RWPE2 (cell line): ENCODE measurements at regions not wholly inside any gene's neighbourhood (a gene's known extent, or its start where the extent isn't known, plus 50 kb on each side); places are given as distances from the start of the nearest gene placed in this dataset.

Experiments
- ATAC-seq: fragments of 200-7000 bp; cut with Tn5 transposase; 3 replicates; pipeline ENCODE4 v1.9.1; 2021; ENCODE audit warnings: low read depth
- DNase-seq: peaks from one replicate; pipeline ENCODE4 v3.0.0-alpha.2; 2020; ENCODE audit warnings: low spot score
- H3K27ac ChIP-seq: fragments of 450-650 bp; 2 replicates; pipeline ENCODE4 v1.5.1; 2017; ENCODE audit warnings: mild to moderate bottlenecking; ENCODE audit not compliant: poor library complexity, severe bottlenecking
- H3K27me3 ChIP-seq: fragments of 250-450 bp; sonication (Bioruptor Pico); 2 replicates; pipeline ENCODE4 v1.5.1; 2021; ENCODE audit warnings: mild to moderate bottlenecking, moderate library complexity; ENCODE audit not compliant: insufficient read depth, poor library complexity, severe bottlenecking
- H3K36me3 ChIP-seq: fragments of 250-450 bp; sonication (Bioruptor Pico); 2 replicates; pipeline ENCODE4 v1.5.1; 2020; ENCODE audit warnings: low read depth, mild to moderate bottlenecking, moderate library complexity
- H3K4me1 ChIP-seq: fragments of 250-450 bp; sonication (Bioruptor Pico); 2 replicates; pipeline ENCODE4 v1.5.1; 2021; ENCODE audit warnings: mild to moderate bottlenecking, moderate library complexity; ENCODE audit not compliant: insufficient read depth, poor library complexity, severe bottlenecking
- H3K4me3 ChIP-seq: fragments of 250-450 bp; sonication (Bioruptor Pico); 2 replicates; pipeline ENCODE4 v1.5.1; 2021; ENCODE audit warnings: mild to moderate bottlenecking, moderate library complexity; ENCODE audit not compliant: severe bottlenecking
- H3K9me3 ChIP-seq: fragments of 250-450 bp; sonication (Bioruptor Pico); 2 replicates; pipeline ENCODE4 v1.5.1; 2021; ENCODE audit warnings: mild to moderate bottlenecking, moderate library complexity; ENCODE audit not compliant: severe bottlenecking
- TF ChIP-seq, protein P1 (sequence below): fragments of 450-650 bp; IDR thresholded peaks from one replicate; pipeline ENCODE4 v1.5.1; 2017; ENCODE audit warnings: mild to moderate bottlenecking, moderate library complexity; ENCODE audit not compliant: poor library complexity, severe bottlenecking

DNA sequence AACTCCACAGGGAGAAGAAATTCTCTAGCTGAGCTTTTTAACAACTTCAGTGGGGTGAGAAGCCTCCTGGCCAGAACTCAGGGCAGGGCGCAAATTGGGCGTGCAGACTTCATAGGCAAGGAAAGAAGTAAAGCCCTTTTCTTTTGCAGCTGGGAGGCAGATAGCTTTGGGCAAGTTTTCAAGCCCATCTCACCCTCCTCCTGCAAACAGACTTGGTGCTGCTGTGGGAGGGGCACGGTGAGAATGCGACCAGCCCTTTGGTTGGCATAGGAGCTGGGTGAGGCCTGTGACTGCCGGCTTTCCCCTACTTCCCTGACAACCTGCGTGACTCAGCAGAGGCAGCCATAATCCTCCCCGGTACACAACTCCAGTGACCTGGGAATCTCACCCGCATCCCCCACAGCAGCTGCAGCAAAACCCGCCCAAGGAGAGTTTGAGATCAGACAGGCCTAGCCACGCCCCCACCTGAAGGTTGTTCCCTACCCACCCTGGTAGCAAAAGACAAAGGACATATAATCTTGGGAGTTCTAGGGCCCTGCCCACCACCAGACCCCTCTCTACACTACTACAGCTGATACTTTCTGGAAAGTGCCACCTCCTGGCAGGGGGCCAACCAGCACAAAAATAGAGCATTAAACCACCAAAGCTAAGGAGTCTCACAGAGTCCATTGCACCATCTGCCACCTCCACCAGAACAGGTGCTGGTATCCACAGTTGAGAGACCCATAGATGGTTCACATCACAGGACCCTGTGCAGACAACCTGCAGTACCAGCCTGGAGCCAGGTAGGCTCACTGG is 195.5 kb upstream of the CCL2 start:
- DNase-seq (no peak), ATAC-seq (no peak)
- TF ChIP-seq, protein P1, sequence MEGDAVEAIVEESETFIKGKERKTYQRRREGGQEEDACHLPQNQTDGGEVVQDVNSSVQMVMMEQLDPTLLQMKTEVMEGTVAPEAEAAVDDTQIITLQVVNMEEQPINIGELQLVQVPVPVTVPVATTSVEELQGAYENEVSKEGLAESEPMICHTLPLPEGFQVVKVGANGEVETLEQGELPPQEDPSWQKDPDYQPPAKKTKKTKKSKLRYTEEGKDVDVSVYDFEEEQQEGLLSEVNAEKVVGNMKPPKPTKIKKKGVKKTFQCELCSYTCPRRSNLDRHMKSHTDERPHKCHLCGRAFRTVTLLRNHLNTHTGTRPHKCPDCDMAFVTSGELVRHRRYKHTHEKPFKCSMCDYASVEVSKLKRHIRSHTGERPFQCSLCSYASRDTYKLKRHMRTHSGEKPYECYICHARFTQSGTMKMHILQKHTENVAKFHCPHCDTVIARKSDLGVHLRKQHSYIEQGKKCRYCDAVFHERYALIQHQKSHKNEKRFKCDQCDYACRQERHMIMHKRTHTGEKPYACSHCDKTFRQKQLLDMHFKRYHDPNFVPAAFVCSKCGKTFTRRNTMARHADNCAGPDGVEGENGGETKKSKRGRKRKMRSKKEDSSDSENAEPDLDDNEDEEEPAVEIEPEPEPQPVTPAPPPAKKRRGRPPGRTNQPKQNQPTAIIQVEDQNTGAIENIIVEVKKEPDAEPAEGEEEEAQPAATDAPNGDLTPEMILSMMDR = no peak
- H3K27ac ChIP-seq = no peak overlapping the region
- no peaks in the 10 kb centered on the region for H3K9me3 ChIP-seq
- no peaks in the 10 kb centered on the region for H3K36me3 ChIP-seq
- no peaks in the 10 kb centered on the region for H3K4me1 ChIP-seq
- H3K27me3 ChIP-seq = no peaks in the 10 kb centered on the region
- no peak overlapping the region for H3K4me3 ChIP-seq

DNA sequence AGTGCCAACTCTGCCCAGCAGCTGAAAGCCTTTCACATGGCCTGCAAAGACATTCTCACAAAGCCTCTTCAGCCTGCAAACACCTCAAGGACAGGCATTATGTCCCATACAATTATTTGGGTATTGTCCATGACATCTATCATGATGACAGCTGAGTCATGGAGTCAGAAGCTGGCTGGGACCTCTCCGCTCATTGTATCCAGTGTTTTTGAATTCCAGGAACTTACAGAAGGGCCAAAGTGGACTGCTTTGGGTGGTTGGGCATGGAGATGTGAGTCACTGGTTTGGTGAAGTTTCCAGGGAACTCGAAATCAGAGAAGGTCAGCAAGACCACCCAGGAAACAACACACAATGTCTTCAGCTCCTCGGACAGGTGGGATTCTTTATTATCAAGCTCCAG is 188.6 kb upstream of the CCL2 start:
- TF ChIP-seq, protein P1 = no peak
- no peaks in the 10 kb centered on the region for H3K4me1 ChIP-seq
- H3K4me3 ChIP-seq = no peak overlapping the region
- ATAC-seq (no peak), DNase-seq (no peak)
- H3K27ac ChIP-seq = no peak overlapping the region
- H3K9me3 ChIP-seq = no peaks in the 10 kb centered on the region
- H3K27me3 ChIP-seq = no peaks in the 10 kb centered on the region
- no peaks in the 10 kb centered on the region for H3K36me3 ChIP-seq

DNA sequence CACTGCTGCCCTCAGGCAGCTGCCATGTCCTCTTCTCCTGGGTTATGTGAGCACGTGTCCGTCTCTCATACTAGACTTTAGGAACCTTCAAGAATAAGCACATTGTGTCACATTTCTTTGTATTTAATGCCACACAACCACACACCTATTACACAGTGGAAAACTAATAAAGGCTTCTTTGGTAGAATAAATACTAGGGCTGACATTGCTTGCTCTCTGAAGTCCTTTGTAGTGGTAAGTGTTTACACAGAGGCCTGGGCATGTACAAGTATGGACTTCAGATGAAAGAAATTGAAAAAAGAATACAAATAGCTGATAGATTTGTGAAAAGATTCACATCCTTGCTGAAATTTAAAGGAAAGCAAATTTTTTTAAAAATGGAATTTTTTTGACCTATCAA is 188.1 kb upstream of the CCL2 start:
- DNase-seq (no peak), ATAC-seq (no peak)
- Histone ChIP-seq H3K36me3 (no peaks in the 10 kb centered on the region), H3K27me3 (no peaks in the 10 kb centered on the region), H3K4me1 (no peaks in the 10 kb centered on the region), H3K4me3 (no peak overlapping the region), H3K9me3 (no peaks in the 10 kb centered on the region), H3K27ac (no peak overlapping the region)
- TF ChIP-seq, protein P1 = no peak

DNA sequence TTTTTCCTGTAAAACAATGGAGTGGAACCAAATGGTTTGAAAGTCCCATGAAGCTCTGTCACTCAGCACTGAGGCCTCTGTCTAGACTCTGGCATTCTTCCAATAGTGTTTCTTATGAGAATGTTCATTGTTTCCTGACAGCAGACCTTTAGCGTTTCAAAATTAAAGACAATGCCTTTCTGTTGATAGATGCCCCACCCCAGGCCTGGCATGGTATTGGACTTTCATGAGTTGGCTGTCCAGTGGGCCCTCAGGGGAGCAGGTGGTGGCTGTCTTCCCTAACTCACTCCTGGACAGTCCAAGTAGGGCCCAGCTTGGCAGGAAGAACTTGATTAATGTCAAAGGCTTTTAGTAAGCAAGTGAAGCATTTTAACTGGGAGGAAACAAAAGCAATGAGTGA is 186.5 kb upstream of the CCL2 start:
- TF ChIP-seq, protein P1 = no peak
- Histone ChIP-seq H3K4me3 (no peak overlapping the region), H3K27ac (no peak overlapping the region), H3K27me3 (no peaks in the 10 kb centered on the region), H3K36me3 (no peaks in the 10 kb centered on the region), H3K9me3 (no peaks in the 10 kb centered on the region), H3K4me1 (no peaks in the 10 kb centered on the region)
- DNase-seq = no peak
- ATAC-seq = no peak

DNA sequence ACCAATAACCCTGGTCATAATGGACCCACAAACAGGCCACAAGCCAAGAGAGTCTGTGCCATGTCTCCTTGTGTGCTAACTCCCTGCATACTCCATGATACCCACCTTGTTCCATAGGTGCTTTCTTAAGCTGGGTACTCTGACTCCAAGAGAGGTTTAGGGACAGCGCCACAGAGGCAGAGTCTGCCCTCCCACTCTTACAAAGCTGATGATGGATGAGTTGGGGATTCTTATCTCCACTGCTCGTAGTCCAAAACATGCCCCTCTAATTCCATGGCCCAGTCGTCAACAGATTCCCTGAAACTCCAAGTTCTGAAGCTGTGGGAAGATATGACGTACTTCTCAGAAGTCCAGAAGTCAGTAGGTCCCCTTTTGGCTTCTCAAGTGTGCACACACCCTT is 184.4 kb upstream of the CCL2 start:
- H3K36me3 ChIP-seq = no peaks in the 10 kb centered on the region
- H3K27me3 ChIP-seq = no peaks in the 10 kb centered on the region
- TF ChIP-seq, protein P1 = no peak
- H3K9me3 ChIP-seq = no peaks in the 10 kb centered on the region
- H3K4me1 ChIP-seq = no peaks in the 10 kb centered on the region
- H3K27ac ChIP-seq = no peak overlapping the region
- DNase-seq = no peak
- ATAC-seq = no peak
- no peak overlapping the region for H3K4me3 ChIP-seq
